Transverse colon (tissue), 4 donors: ENCODE measurements at regions not wholly inside any gene's neighbourhood (a gene's known extent, or its start where the extent isn't known, plus 50 kb on each side); places are given as distances from the start of the nearest gene placed in this dataset.
"Not testable (repeated sequence)": the region's sequence is repeated elsewhere in the genome, so short reads cannot be mapped to it uniquely, and the experiment has no call there.

Experiments
- DNase-seq: peaks from one replicate; pipeline ENCODE4 v3.0.0-alpha.2; 2019
- H3K27ac ChIP-seq, 4 donors: fragments of 200-600 bp; sonication (generic); 2 replicates each; pipeline ENCODE4 v1.5.1; 2016 to 2018; ENCODE audit warnings: inconsistent platforms in 4 of 4
- H3K27me3 ChIP-seq: fragments of 200-600 bp; sonication (generic); 2 replicates; pipeline ENCODE4 v1.5.1; 2017; ENCODE audit warnings: inconsistent platforms
- H3K36me3 ChIP-seq, 4 donors: fragments of 200-600 bp; sonication (generic); 2 replicates each; pipeline ENCODE4 v1.5.1; 2017 to 2019; ENCODE audit warnings: inconsistent platforms in 4 of 4
- H3K4me1 ChIP-seq, 4 donors: fragments of 200-600 bp; sonication (generic); 2 replicates each; pipeline ENCODE4 v1.5.1; 2017 to 2020; ENCODE audit warnings: inconsistent platforms in 4 of 4
- H3K4me3 ChIP-seq, 4 donors: fragments of 200-600 bp; sonication (generic); 1 replicate in 1 of 4; 2 replicates in 3 of 4; pipeline versions ENCODE4 v1.5.1 to v1.6.1; 2017 to 2019; ENCODE audit warnings: inconsistent platforms in 4 of 4
- H3K9me3 ChIP-seq, 2 donors: fragments of 200-600 bp; sonication (generic); 2 replicates each; pipeline ENCODE4 v1.5.1; 2017 to 2019; ENCODE audit warnings: inconsistent platforms in 2 of 2
- CTCF ChIP-seq, 5 experiments: fragments of 200-600 bp in 3 of 5; fragments of 450-650 bp in 2 of 5; sonication (generic) in 3 of 5; IDR thresholded peaks; 1 replicate in 2 of 5; 2 replicates in 3 of 5; pipeline ENCODE4 v1.5.1; 2016 to 2017; ENCODE audit warnings: antibody characterized with exemption in 5 of 5, inconsistent platforms in 3 of 5, mild to moderate bottlenecking in 2 of 5, moderate library complexity in 1 of 5
- EP300 ChIP-seq: sonication (generic); formaldehyde crosslinking; IDR thresholded peaks from one replicate; pipeline ENCODE4 v1.6.1; 2017; ENCODE audit warnings: antibody characterized with exemption, low read depth
- POLR2A ChIP-seq: fragments of 450-650 bp; IDR thresholded peaks from one replicate; pipeline ENCODE4 v1.6.1; 2016; ENCODE audit warnings: antibody characterized with exemption, mild to moderate bottlenecking, moderate library complexity
- POLR2AphosphoS5 ChIP-seq, 3 donors: sonication (generic); formaldehyde crosslinking; IDR thresholded peaks; one replicate each; pipeline ENCODE4 v1.6.1; 2016; ENCODE audit warnings: antibody characterized with exemption in 3 of 3
- WGBS, 2 donors: methylation state at CpG; one replicate each; pipeline ENCODE4 v1.1.5; 2018; ENCODE audit warnings: low coverage in 1 of 2; 5-methylcytosine and 5-hydroxymethylcytosine counted together
- in situ Hi-C, 4 donors: fragments of 200-750 bp; cut with MboI; loops; one replicate each; pipeline versions ENCODE4 v1.15.0 to v1.15.1; 2017; ENCODE audit warnings: low sequenced_read_pairs in 3 of 4, low pct_ligation_motif_present in 1 of 4, low pct_unique_long_range_greater_than_20kb in 1 of 4
- intact Hi-C: fragments of 100-400 bp; cut with DNase I; formaldehyde crosslinking; loops from one replicate; pipeline ENCODE4 v1.15.1; 2023; ENCODE audit warnings: low total_unique reads

GRCh38 chr5:11392-11791 is 80.6 kb upstream of the PLEKHG4B start:
- H3K4me1 ChIP-seq, H3K4me3 ChIP-seq, DNase-seq, H3K27me3 ChIP-seq, H3K27ac ChIP-seq, intact Hi-C loops, H3K9me3 ChIP-seq, in situ Hi-C loops, H3K36me3 ChIP-seq: not testable (repeated sequence)

GRCh38 chr5:11898-12297 is 80.1 kb upstream of the PLEKHG4B start:
- intact Hi-C loops: no loop called here
- TF ChIP-seq POLR2AphosphoS5 (IDR thresholded peaks at IDR 0.05) (no peak), CTCF (IDR thresholded peaks at IDR 0.05) (no peak), EP300 (no peak), POLR2A (no peak)
- H3K27ac ChIP-seq: no peak overlapping the region
- DNase-seq: no peak
- no peak overlapping the region for H3K4me3 ChIP-seq
- 79 to 93% methylated on average over 6 to 12 of the region's 12 CpGs for WGBS, 2 donors
- H3K4me1 ChIP-seq: no peaks in the 10 kb centered on the region
- H3K36me3 ChIP-seq: no peaks in the 10 kb centered on the region
- in situ Hi-C loops: no loop called here
- H3K27me3 ChIP-seq: no peaks in the 10 kb centered on the region
- no peaks in the 10 kb centered on the region for H3K9me3 ChIP-seq

GRCh38 chr5:13234-13633 is 78.7 kb upstream of the PLEKHG4B start:
- intact Hi-C loops: no loop called here
- 71 to 97% methylated on average over 4 to 7 of the region's 7 CpGs for WGBS, 2 donors

GRCh38 chr5:14676-15075 is 77.3 kb upstream of the PLEKHG4B start:
- H3K27me3 ChIP-seq, intact Hi-C loops, DNase-seq, H3K36me3 ChIP-seq, H3K4me3 ChIP-seq, H3K4me1 ChIP-seq, H3K9me3 ChIP-seq, in situ Hi-C loops, H3K27ac ChIP-seq: not testable (repeated sequence)
- WGBS, 2 donors: 58 to 64% methylated on average over 2 of the region's 2 CpGs

More at GRCh38 chr5:13234-13633, 78.7 kb upstream of the PLEKHG4B start:
- no peaks in the 10 kb centered on the region for H3K4me1 ChIP-seq
- TF ChIP-seq CTCF (IDR thresholded peaks at IDR 0.05): no peak
- TF ChIP-seq POLR2AphosphoS5 (IDR thresholded peaks at IDR 0.05): no peak
- no peak for TF ChIP-seq EP300
- no peak for TF ChIP-seq POLR2A
- in situ Hi-C loops: no loop called here
- H3K9me3 ChIP-seq: no peaks in the 10 kb centered on the region
- H3K27me3 ChIP-seq: no peaks in the 10 kb centered on the region
- H3K4me3 ChIP-seq: no peak overlapping the region
- no peaks in the 10 kb centered on the region for H3K36me3 ChIP-seq
- no peak for DNase-seq
- H3K27ac ChIP-seq: no peak overlapping the region

- H3K4me1 ChIP-seq, H3K27me3 ChIP-seq, H3K36me3 ChIP-seq, DNase-seq, H3K4me3 ChIP-seq, H3K27ac ChIP-seq, intact Hi-C loops, in situ Hi-C loops, H3K9me3 ChIP-seq: not testable (repeated sequence)
- 73 to 76% methylated on average over 3 to 6 of the region's 6 CpGs for WGBS, 2 donors
These were observed 71.7 kb upstream of the PLEKHG4B start for GRCh38 chr5:20276-20675.

- H3K27me3 ChIP-seq: peaks cover 3% of the 10 kb centered on the region
- in situ Hi-C loops: no loop called here
- H3K27ac ChIP-seq: no peak overlapping the region
- no peak for DNase-seq
- intact Hi-C loops: no loop called here
- H3K36me3 ChIP-seq: no peaks in the 10 kb centered on the region
- 24 to 58% methylated on average over 4 to 5 of the region's 5 CpGs for WGBS, 2 donors
- no peak overlapping the region for H3K4me3 ChIP-seq
- H3K9me3 ChIP-seq: no peaks in the 10 kb centered on the region
- H3K4me1 ChIP-seq: no peaks in the 10 kb centered on the region
- TF ChIP-seq CTCF (IDR thresholded peaks at IDR 0.05) (peak in 3 of 5 experiments; percentile 13 to 21 (median 13)), POLR2AphosphoS5 (IDR thresholded peaks at IDR 0.05) (no peak)
These were observed 70.2 kb upstream of the PLEKHG4B start for GRCh38 chr5:21654-22233.

- in situ Hi-C loops, intact Hi-C loops, H3K9me3 ChIP-seq, H3K4me1 ChIP-seq, H3K4me3 ChIP-seq, DNase-seq, H3K27ac ChIP-seq, H3K36me3 ChIP-seq, H3K27me3 ChIP-seq: not testable (repeated sequence)
- 74 to 77% methylated on average over 5 to 6 of the region's 6 CpGs for WGBS, 2 donors
These were observed 68.1 kb upstream of the PLEKHG4B start for GRCh38 chr5:23907-24306.

- H3K27me3 ChIP-seq, H3K9me3 ChIP-seq, intact Hi-C loops, H3K27ac ChIP-seq, H3K4me1 ChIP-seq, DNase-seq, in situ Hi-C loops, H3K36me3 ChIP-seq, H3K4me3 ChIP-seq: not testable (repeated sequence)
- WGBS, 2 donors: 23 to 27% methylated on average over 2 of the region's 2 CpGs
These were observed 66.9 kb upstream of the PLEKHG4B start for GRCh38 chr5:25067-25466.
